ENCODE measurements at regions not wholly inside any gene's neighbourhood (a gene's known extent, or its start where the extent isn't known, plus 50 kb on each side); places are given as distances from the start of the nearest gene placed in this dataset.
"Not testable (repeated sequence)": the region's sequence is repeated elsewhere in the genome, so short reads cannot be mapped to it uniquely, and the experiment has no call there.

GRCh38 chr11:129543515-129544290, 168.1 kb downstream of the BARX2 start:
- H3K9me3 ChIP-seq: no peaks in the 10 kb centered on the region
- no peak for DNase-seq
- H3K36me3 ChIP-seq (replicated peaks in 1 of 2; ENCODE audit: insufficient read depth in 1 of 2, low read depth in 2 of 2): no peaks in the 10 kb centered on the region
- TF ChIP-seq CTCF (IDR thresholded peaks at IDR 0.05) (no peak), POLR2A (IDR thresholded peaks at IDR 0.05) (no peak)
- intact Hi-C loops (cut with DNase I): no loop called here
- H3K27me3 ChIP-seq: no peaks in the 10 kb centered on the region
- no peak for ATAC-seq
- no peaks in the 10 kb centered on the region for H3K4me1 ChIP-seq
- 55 to 65% methylated on average over 3 of the region's 3 CpGs for WGBS, 2 donors
- no peak overlapping the region for H3K27ac ChIP-seq
- no peak overlapping the region for H3K4me3 ChIP-seq

GRCh38 chr11:129544691-129545090, 169.0 kb downstream of the BARX2 start:
- no peak overlapping the region for H3K4me3 ChIP-seq
- DNase-seq (no peak), ATAC-seq (no peak)
- TF ChIP-seq CTCF (IDR thresholded peaks at IDR 0.05) (no peak), POLR2A (IDR thresholded peaks at IDR 0.05) (no peak)
- no peak overlapping the region for H3K27ac ChIP-seq
- 40 to 42% methylated on average over 1 of the region's 1 CpG for WGBS, 2 donors
- intact Hi-C loops (cut with DNase I): no loop called here
- no peaks in the 10 kb centered on the region for H3K4me1 ChIP-seq
- no peaks in the 10 kb centered on the region for H3K9me3 ChIP-seq
- no peaks in the 10 kb centered on the region for H3K36me3 ChIP-seq (replicated peaks in 1 of 2; ENCODE audit: insufficient read depth in 1 of 2, low read depth in 2 of 2)
- H3K27me3 ChIP-seq: no peaks in the 10 kb centered on the region

- H3K4me3 ChIP-seq: no peak overlapping the region
- ATAC-seq: no peak
- WGBS, 2 donors: 78% methylated on average over 4 of the region's 4 CpGs
These were observed 170.6 kb downstream of the BARX2 start for GRCh38 chr11:129546266-129546665.

GRCh38 chr11:129557421-129557820, 181.8 kb downstream of the BARX2 start:
- H3K4me3 ChIP-seq: no peak overlapping the region
- H3K9me3 ChIP-seq: no peaks in the 10 kb centered on the region
- TF ChIP-seq POLR2A (IDR thresholded peaks at IDR 0.05): no peak
- TF ChIP-seq CTCF (IDR thresholded peaks at IDR 0.05): no peak
- no peaks in the 10 kb centered on the region for H3K36me3 ChIP-seq (replicated peaks in 1 of 2; ENCODE audit: insufficient read depth in 1 of 2, low read depth in 2 of 2)
- 20 to 62% methylated on average over 1 to 4 of the region's 4 CpGs for WGBS, 2 donors
- intact Hi-C loops (cut with DNase I): no loop called here
- no peaks in the 10 kb centered on the region for H3K27me3 ChIP-seq
- H3K4me1 ChIP-seq: no peaks in the 10 kb centered on the region
- no peak overlapping the region for H3K27ac ChIP-seq
- DNase-seq: no peak
- ATAC-seq: no peak

More at GRCh38 chr11:129546266-129546665, 170.6 kb downstream of the BARX2 start:
- Histone ChIP-seq H3K27me3 (no peaks in the 10 kb centered on the region), H3K9me3 (no peaks in the 10 kb centered on the region), H3K36me3 (replicated peaks in 1 of 2; ENCODE audit: insufficient read depth in 1 of 2, low read depth in 2 of 2) (no peaks in the 10 kb centered on the region), H3K27ac (no peak overlapping the region), H3K4me1 (no peaks in the 10 kb centered on the region)
- DNase-seq: no peak
- intact Hi-C loops (cut with DNase I): no loop called here
- TF ChIP-seq CTCF (IDR thresholded peaks at IDR 0.05): no peak
- no peak for TF ChIP-seq POLR2A (IDR thresholded peaks at IDR 0.05)

- ATAC-seq: no peak
These were observed 193.4 kb downstream of the BARX2 start for GRCh38 chr11:129569007-129569406.

GRCh38 chr11:129572667-129573066, 197.0 kb downstream of the BARX2 start:
- DNase-seq; H3K4me1 ChIP-seq; H3K27ac ChIP-seq; H3K9me3 ChIP-seq; H3K36me3 ChIP-seq (replicated peaks in 1 of 2; ENCODE audit: insufficient read depth in 1 of 2, low read depth in 2 of 2); H3K4me3 ChIP-seq; ATAC-seq; H3K27me3 ChIP-seq; intact Hi-C loops (cut with DNase I): not testable (repeated sequence)
- WGBS, 2 donors: 91 to 97% methylated on average over 8 of the region's 8 CpGs

More at GRCh38 chr11:129569007-129569406, 193.4 kb downstream of the BARX2 start:
- Histone ChIP-seq H3K27ac (no peak overlapping the region), H3K9me3 (no peaks in the 10 kb centered on the region), H3K36me3 (replicated peaks in 1 of 2; ENCODE audit: insufficient read depth in 1 of 2, low read depth in 2 of 2) (no peaks in the 10 kb centered on the region), H3K27me3 (no peaks in the 10 kb centered on the region), H3K4me3 (no peak overlapping the region), H3K4me1 (no peaks in the 10 kb centered on the region)
- intact Hi-C loops (cut with DNase I): no loop called here
- TF ChIP-seq POLR2A (IDR thresholded peaks at IDR 0.05) (no peak), CTCF (IDR thresholded peaks at IDR 0.05) (no peak)
- DNase-seq: no peak
- 70 to 77% methylated on average over 3 of the region's 3 CpGs for WGBS, 2 donors
